ENCODE measurements at regions not wholly inside any gene's neighbourhood (a gene's known extent, or its start where the extent isn't known, plus 50 kb on each side); places are given as distances from the start of the nearest gene placed in this dataset.

GRCh38 chr15:25208735-25209134 is 230.1 kb downstream of the UBE3A start:
- H3K27me3 Mint-ChIP-seq = no peaks in the 10 kb centered on the region
- ATAC-seq (no peak), DNase-seq (no peak)
- no peaks in the 10 kb centered on the region for H3K4me1 Mint-ChIP-seq
- H3K4me3 Mint-ChIP-seq = no peak overlapping the region
- peaks cover 0 to 58% of the 10 kb centered on the region in 2 donors for H3K9me3 Mint-ChIP-seq
- no peak overlapping the region for H3K27ac Mint-ChIP-seq

GRCh38 chr15:25220834-25221233 is 218.0 kb downstream of the UBE3A start:
- ATAC-seq = no peak
- H3K4me1 Mint-ChIP-seq = no peaks in the 10 kb centered on the region
- DNase-seq = no peak
- H3K4me3 Mint-ChIP-seq = no peak overlapping the region
- peaks cover 6 to 74% of the 10 kb centered on the region in 2 donors for H3K9me3 Mint-ChIP-seq
- no peak overlapping the region for H3K27ac Mint-ChIP-seq
- H3K27me3 Mint-ChIP-seq = no peaks in the 10 kb centered on the region

GRCh38 chr15:25224396-25224795 is 214.4 kb downstream of the UBE3A start:
- no peak overlapping the region for H3K27ac Mint-ChIP-seq
- ATAC-seq (no peak), DNase-seq (no peak)
- H3K4me3 Mint-ChIP-seq = no peak overlapping the region
- no peaks in the 10 kb centered on the region for H3K4me1 Mint-ChIP-seq
- H3K9me3 Mint-ChIP-seq = peaks cover 6 to 68% of the 10 kb centered on the region in 2 donors
- H3K27me3 Mint-ChIP-seq = no peaks in the 10 kb centered on the region

GRCh38 chr15:25226360-25226759 is 212.5 kb downstream of the UBE3A start:
- DNase-seq = no peak
- H3K9me3 Mint-ChIP-seq = peaks cover 6 to 68% of the 10 kb centered on the region in 2 donors
- H3K4me1 Mint-ChIP-seq = no peaks in the 10 kb centered on the region
- H3K27me3 Mint-ChIP-seq = no peaks in the 10 kb centered on the region
- no peak overlapping the region for H3K4me3 Mint-ChIP-seq
- no peak overlapping the region for H3K27ac Mint-ChIP-seq
- ATAC-seq = no peak

GRCh38 chr15:25228261-25228660 is 210.6 kb downstream of the UBE3A start:
- no peak for ATAC-seq

GRCh38 chr15:25230442-25230841 is 208.4 kb downstream of the UBE3A start:
- Mint-ChIP-seq H3K4me3 (no peak overlapping the region), H3K9me3 (peaks cover 3 to 59% of the 10 kb centered on the region in 2 donors), H3K4me1 (no peaks in the 10 kb centered on the region), H3K27ac (no peak overlapping the region), H3K27me3 (no peaks in the 10 kb centered on the region)
- ATAC-seq (no peak), DNase-seq (no peak)

More at GRCh38 chr15:25228261-25228660, 210.6 kb downstream of the UBE3A start:
- Mint-ChIP-seq H3K27me3 (no peaks in the 10 kb centered on the region), H3K4me1 (no peaks in the 10 kb centered on the region), H3K9me3 (peaks cover 6 to 67% of the 10 kb centered on the region in 2 donors), H3K4me3 (no peak overlapping the region), H3K27ac (no peak overlapping the region)
- no peak for DNase-seq

- Mint-ChIP-seq H3K27me3 (no peaks in the 10 kb centered on the region), H3K27ac (no peak overlapping the region), H3K4me3 (no peak overlapping the region), H3K9me3 (peaks cover 0 to 64% of the 10 kb centered on the region in 2 donors), H3K4me1 (no peaks in the 10 kb centered on the region)
- ATAC-seq = no peak
- no peak for DNase-seq
Observed at GRCh38 chr15:25233766-25234350, 205.0 kb downstream of the UBE3A start.

GRCh38 chr15:25234831-25235230 is 204.0 kb downstream of the UBE3A start:
- Mint-ChIP-seq H3K27me3 (no peaks in the 10 kb centered on the region), H3K27ac (no peak overlapping the region), H3K4me3 (no peak overlapping the region), H3K4me1 (no peaks in the 10 kb centered on the region), H3K9me3 (peaks cover 0 to 69% of the 10 kb centered on the region in 2 donors)
- ATAC-seq (no peak), DNase-seq (no peak)

GRCh38 chr15:25235391-25235790 is 203.4 kb downstream of the UBE3A start:
- no peak for ATAC-seq
- H3K4me1 Mint-ChIP-seq = no peaks in the 10 kb centered on the region
- no peaks in the 10 kb centered on the region for H3K27me3 Mint-ChIP-seq
- DNase-seq = no peak
- H3K27ac Mint-ChIP-seq = no peak overlapping the region
- peaks cover 0 to 69% of the 10 kb centered on the region in 2 donors for H3K9me3 Mint-ChIP-seq
- H3K4me3 Mint-ChIP-seq = no peak overlapping the region

- H3K9me3 Mint-ChIP-seq = peaks cover 0 to 70% of the 10 kb centered on the region in 2 donors
- no peaks in the 10 kb centered on the region for H3K4me1 Mint-ChIP-seq
- no peak for ATAC-seq
- DNase-seq = no peak
- H3K27me3 Mint-ChIP-seq = no peaks in the 10 kb centered on the region
- H3K4me3 Mint-ChIP-seq = no peak overlapping the region
- H3K27ac Mint-ChIP-seq = no peak overlapping the region
Observed at GRCh38 chr15:25236143-25236860, 202.5 kb downstream of the UBE3A start.

- no peak for DNase-seq
- Mint-ChIP-seq H3K27me3 (no peaks in the 10 kb centered on the region), H3K4me3 (no peak overlapping the region), H3K4me1 (no peaks in the 10 kb centered on the region), H3K27ac (no peak overlapping the region), H3K9me3 (peaks cover 0 to 72% of the 10 kb centered on the region in 2 donors)
- ATAC-seq = no peak
Observed at GRCh38 chr15:25236861-25237155, 202.0 kb downstream of the UBE3A start.

GRCh38 chr15:25237291-25237978 is 201.4 kb downstream of the UBE3A start:
- no peaks in the 10 kb centered on the region for H3K27me3 Mint-ChIP-seq
- peaks cover 0 to 72% of the 10 kb centered on the region in 2 donors for H3K9me3 Mint-ChIP-seq
- no peak for DNase-seq
- H3K4me1 Mint-ChIP-seq = no peaks in the 10 kb centered on the region
- ATAC-seq = no peak
- no peak overlapping the region for H3K4me3 Mint-ChIP-seq
- no peak overlapping the region for H3K27ac Mint-ChIP-seq

- ATAC-seq (no peak), DNase-seq (no peak)
- no peaks in the 10 kb centered on the region for H3K27me3 Mint-ChIP-seq
- H3K27ac Mint-ChIP-seq = no peak overlapping the region
- no peak overlapping the region for H3K4me3 Mint-ChIP-seq
- no peaks in the 10 kb centered on the region for H3K4me1 Mint-ChIP-seq
- H3K9me3 Mint-ChIP-seq = peaks cover 0 to 73% of the 10 kb centered on the region in 2 donors
Observed at GRCh38 chr15:25238126-25238525, 200.7 kb downstream of the UBE3A start.

GRCh38 chr15:25238716-25239470 is 199.9 kb downstream of the UBE3A start:
- no peak for DNase-seq
- Mint-ChIP-seq H3K27me3 (no peaks in the 10 kb centered on the region), H3K4me1 (no peaks in the 10 kb centered on the region), H3K4me3 (no peak overlapping the region), H3K27ac (no peak overlapping the region), H3K9me3 (peaks cover 0 to 79% of the 10 kb centered on the region in 2 donors)
- ATAC-seq = no peak

- Mint-ChIP-seq H3K27ac (no peak overlapping the region), H3K9me3 (peaks cover 0 to 78% of the 10 kb centered on the region in 2 donors), H3K27me3 (no peaks in the 10 kb centered on the region), H3K4me1 (no peaks in the 10 kb centered on the region), H3K4me3 (no peak overlapping the region)
- DNase-seq (no peak), ATAC-seq (no peak)
Observed at GRCh38 chr15:25239471-25240345, 199.1 kb downstream of the UBE3A start.
